RWPE2 (cell line): ENCODE measurements at regions not wholly inside any gene's neighbourhood (a gene's known extent, or its start where the extent isn't known, plus 50 kb on each side); places are given as distances from the start of the nearest gene placed in this dataset.

Experiments used
- ATAC-seq: fragments of 200-7000 bp; cut with Tn5 transposase; 3 replicates; pipeline ENCODE4 v1.9.1; 2021; ENCODE audit warnings: low read depth
- DNase-seq: peaks from one replicate; pipeline ENCODE4 v3.0.0-alpha.2; 2020; ENCODE audit warnings: low spot score
- H3K27ac ChIP-seq: fragments of 450-650 bp; 2 replicates; pipeline ENCODE4 v1.5.1; 2017; ENCODE audit warnings: mild to moderate bottlenecking; ENCODE audit not compliant: poor library complexity, severe bottlenecking
- H3K27me3 ChIP-seq: fragments of 250-450 bp; sonication (Bioruptor Pico); 2 replicates; pipeline ENCODE4 v1.5.1; 2021; ENCODE audit warnings: mild to moderate bottlenecking, moderate library complexity; ENCODE audit not compliant: insufficient read depth, poor library complexity, severe bottlenecking
- H3K36me3 ChIP-seq: fragments of 250-450 bp; sonication (Bioruptor Pico); 2 replicates; pipeline ENCODE4 v1.5.1; 2020; ENCODE audit warnings: low read depth, mild to moderate bottlenecking, moderate library complexity
- H3K4me1 ChIP-seq: fragments of 250-450 bp; sonication (Bioruptor Pico); 2 replicates; pipeline ENCODE4 v1.5.1; 2021; ENCODE audit warnings: mild to moderate bottlenecking, moderate library complexity; ENCODE audit not compliant: insufficient read depth, poor library complexity, severe bottlenecking
- H3K4me3 ChIP-seq: fragments of 250-450 bp; sonication (Bioruptor Pico); 2 replicates; pipeline ENCODE4 v1.5.1; 2021; ENCODE audit warnings: mild to moderate bottlenecking, moderate library complexity; ENCODE audit not compliant: severe bottlenecking
- H3K9me3 ChIP-seq: fragments of 250-450 bp; sonication (Bioruptor Pico); 2 replicates; pipeline ENCODE4 v1.5.1; 2021; ENCODE audit warnings: mild to moderate bottlenecking, moderate library complexity; ENCODE audit not compliant: severe bottlenecking
- CTCF ChIP-seq: fragments of 450-650 bp; IDR thresholded peaks from one replicate; pipeline ENCODE4 v1.5.1; 2017; ENCODE audit warnings: mild to moderate bottlenecking, moderate library complexity; ENCODE audit not compliant: poor library complexity, severe bottlenecking

GRCh38 chr10:113303544-113304146 lies 249.2 kb upstream of the HABP2 start:
- H3K9me3 ChIP-seq = no peaks in the 10 kb centered on the region
- no peak for TF ChIP-seq CTCF
- DNase-seq (no peak), ATAC-seq (no peak)
- H3K27ac ChIP-seq = no peak overlapping the region
- no peak overlapping the region for H3K4me3 ChIP-seq
- H3K36me3 ChIP-seq = no peaks in the 10 kb centered on the region
- no peaks in the 10 kb centered on the region for H3K27me3 ChIP-seq
- H3K4me1 ChIP-seq = no peaks in the 10 kb centered on the region

- ATAC-seq = no peak
These were observed 248.1 kb upstream of the HABP2 start for GRCh38 chr10:113304726-113305125.

GRCh38 chr10:113305871-113306270 lies 247.0 kb upstream of the HABP2 start:
- TF ChIP-seq CTCF = no peak
- H3K9me3 ChIP-seq = no peaks in the 10 kb centered on the region
- ATAC-seq = no peak
- H3K27me3 ChIP-seq = no peaks in the 10 kb centered on the region
- H3K27ac ChIP-seq = no peak overlapping the region
- no peak overlapping the region for H3K4me3 ChIP-seq
- H3K36me3 ChIP-seq = no peaks in the 10 kb centered on the region
- H3K4me1 ChIP-seq = no peaks in the 10 kb centered on the region
- DNase-seq = no peak

More at GRCh38 chr10:113304726-113305125, 248.1 kb upstream of the HABP2 start:
- no peaks in the 10 kb centered on the region for H3K36me3 ChIP-seq
- no peak overlapping the region for H3K4me3 ChIP-seq
- H3K27me3 ChIP-seq = no peaks in the 10 kb centered on the region
- no peak overlapping the region for H3K27ac ChIP-seq
- DNase-seq = no peak
- no peak for TF ChIP-seq CTCF
- no peaks in the 10 kb centered on the region for H3K9me3 ChIP-seq
- H3K4me1 ChIP-seq = no peaks in the 10 kb centered on the region

GRCh38 chr10:113309791-113310190 lies 243.1 kb upstream of the HABP2 start:
- H3K9me3 ChIP-seq = no peaks in the 10 kb centered on the region
- no peak for DNase-seq
- no peak overlapping the region for H3K4me3 ChIP-seq
- no peak for ATAC-seq
- no peak overlapping the region for H3K27ac ChIP-seq
- no peaks in the 10 kb centered on the region for H3K4me1 ChIP-seq
- TF ChIP-seq CTCF = no peak
- no peaks in the 10 kb centered on the region for H3K27me3 ChIP-seq
- H3K36me3 ChIP-seq = no peaks in the 10 kb centered on the region

GRCh38 chr10:113310347-113310746 lies 242.5 kb upstream of the HABP2 start:
- Histone ChIP-seq H3K27me3 (no peaks in the 10 kb centered on the region), H3K27ac (no peak overlapping the region), H3K9me3 (no peaks in the 10 kb centered on the region), H3K4me1 (no peaks in the 10 kb centered on the region), H3K36me3 (no peaks in the 10 kb centered on the region), H3K4me3 (no peak overlapping the region)
- no peak for TF ChIP-seq CTCF
- no peak for DNase-seq
- ATAC-seq = no peak
